Superior temporal gyrus (tissue), 1 donor: ENCODE measurements at regions not wholly inside any gene's neighbourhood (a gene's known extent, or its start where the extent isn't known, plus 50 kb on each side); places are given as distances from the start of the nearest gene placed in this dataset.

Experiments
- DNase-seq: peaks from one replicate; pipeline ENCODE4 v3.0.0-alpha.2; 2016; ENCODE audit errors: extremely low spot score

DNA sequence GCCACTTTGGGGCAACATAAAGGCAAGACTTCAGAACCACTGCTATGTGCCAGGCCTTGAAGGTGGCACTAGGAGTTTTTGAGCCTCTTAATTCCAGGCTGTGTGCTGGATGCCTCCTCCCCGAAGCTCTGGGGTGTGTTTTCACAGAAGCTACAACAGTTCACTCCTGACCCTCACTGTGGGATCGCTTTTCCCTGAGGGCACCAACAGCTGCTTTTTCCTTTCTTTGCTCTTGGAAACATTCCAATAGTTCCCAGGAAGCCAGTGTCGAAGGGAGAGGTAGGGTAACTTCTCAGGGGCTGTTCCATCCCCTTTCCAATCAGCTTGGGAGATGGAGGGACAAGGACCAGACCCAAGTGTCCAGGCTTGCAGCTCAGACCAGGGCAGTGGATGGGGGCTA lies 153.4 kb downstream of the C1orf94 start:
- DNase-seq: no peak

DNA sequence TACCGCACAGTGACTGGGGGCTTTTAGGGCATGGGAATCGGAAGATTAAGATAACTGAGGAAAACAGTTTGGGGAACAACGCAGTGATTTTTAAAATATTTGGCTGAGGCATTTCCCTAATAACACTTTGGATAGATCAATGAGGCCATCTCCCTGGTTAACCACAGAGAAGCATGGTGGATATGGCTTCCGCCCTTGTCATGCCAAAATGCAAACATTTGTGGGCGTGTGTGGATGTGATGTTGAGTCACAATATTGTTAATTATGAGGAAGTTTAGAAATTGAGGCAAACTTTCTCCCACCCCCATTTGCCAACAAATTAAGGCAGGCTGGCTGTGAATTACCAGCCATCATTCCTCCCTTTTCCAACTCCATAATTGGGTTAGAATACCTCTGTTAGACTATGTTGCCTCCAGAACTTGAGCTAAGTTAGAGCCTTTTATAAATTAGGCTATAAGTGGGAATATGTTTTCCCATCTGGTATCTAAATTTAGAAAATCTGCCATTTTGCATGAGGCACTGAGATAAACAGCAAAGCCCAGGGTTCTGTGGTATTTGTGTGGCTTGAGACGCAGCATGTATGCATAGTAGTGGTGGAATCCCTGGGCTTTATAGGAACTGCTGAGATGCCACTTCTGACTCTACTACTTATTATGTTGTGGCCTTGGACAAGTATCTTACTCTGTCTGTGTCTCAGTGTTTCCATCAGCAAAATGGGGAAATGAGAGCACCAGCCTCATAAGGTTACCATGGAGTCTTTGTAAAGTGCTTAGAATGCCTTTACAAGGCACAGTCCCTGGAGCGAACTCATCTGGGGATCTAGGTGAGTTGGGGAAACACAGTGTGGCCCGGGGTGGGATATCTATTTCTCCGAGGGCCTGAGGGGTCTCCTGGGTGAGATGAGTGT lies 154.6 kb downstream of the C1orf94 start:
- DNase-seq: no peak

DNA sequence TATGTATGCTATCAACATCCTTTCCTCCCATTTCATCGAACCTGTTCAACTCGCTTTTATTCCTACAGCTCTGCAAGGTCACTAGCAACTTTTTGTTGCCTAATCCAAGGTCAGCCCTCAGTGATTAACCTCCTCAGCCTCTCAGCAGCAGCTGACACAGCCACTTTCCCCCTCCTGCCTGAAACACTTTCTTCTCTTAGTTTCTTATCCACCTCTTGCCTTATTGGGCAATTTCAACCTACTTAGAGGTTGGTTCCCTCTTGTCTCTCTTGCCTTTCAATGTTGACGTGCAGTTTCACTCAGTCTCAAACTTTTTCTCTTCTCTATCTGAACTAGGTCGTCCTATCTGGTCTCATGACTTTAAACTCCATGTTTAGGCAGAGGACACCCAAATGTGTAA lies 156.3 kb downstream of the C1orf94 start:
- no peak for DNase-seq

DNA sequence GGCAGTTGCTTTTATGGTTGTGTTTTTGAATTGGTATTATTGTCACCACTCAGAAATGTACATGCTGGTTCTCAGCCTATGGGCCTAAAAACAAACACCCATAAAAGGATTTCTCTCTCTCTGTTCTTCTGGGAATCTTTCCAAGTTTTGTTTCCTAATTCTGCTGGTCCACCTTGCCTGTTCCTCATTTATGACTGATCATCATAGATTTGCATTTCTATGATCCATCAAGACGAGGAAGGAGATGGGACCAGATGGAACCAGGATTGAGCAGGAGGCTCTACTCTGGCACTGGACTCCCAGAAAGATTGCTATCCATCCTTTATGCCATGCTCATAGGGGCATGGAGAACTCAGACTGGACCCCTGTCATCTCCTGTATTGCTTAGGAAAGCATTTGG lies 162.2 kb downstream of the C1orf94 start:
- DNase-seq: no peak

DNA sequence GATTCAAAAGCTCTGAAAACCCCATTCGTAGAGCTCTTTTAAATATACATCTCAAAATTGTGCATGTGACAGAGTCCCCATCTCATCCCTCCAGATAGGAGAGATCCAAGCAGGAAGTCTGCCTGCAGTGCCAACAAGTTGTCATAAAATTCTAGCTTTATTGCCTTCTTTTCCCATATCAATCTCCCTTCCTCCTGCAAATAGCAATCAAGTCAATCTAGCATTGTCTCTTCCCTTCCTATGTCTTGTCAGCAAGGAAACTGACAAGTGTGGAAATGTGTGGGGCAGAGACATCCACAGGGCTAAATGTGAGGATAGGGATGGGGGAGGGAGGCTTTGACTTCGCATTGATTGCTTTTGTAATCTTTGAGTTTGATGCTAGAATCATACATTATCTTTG lies 165.2 kb downstream of the C1orf94 start:
- DNase-seq: no peak

DNA sequence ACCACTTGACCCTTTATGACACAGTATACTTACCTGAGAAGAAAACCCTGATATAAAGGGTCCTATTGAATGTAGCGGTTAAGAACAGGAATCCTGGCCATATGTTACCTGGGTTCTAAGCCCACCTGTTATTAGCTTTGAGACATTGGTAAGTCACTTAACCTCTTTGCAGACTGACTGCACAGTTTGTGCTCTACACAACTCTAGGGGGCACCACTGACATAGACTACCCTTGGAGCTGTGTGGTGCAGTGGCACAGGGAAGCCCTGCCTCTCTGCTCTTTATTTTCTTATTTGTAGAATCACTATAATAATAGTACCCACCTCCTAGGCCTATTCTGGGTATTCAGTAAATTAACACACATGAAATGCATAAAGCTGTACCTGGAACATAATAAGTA lies 165.6 kb downstream of the C1orf94 start:
- DNase-seq: no peak

DNA sequence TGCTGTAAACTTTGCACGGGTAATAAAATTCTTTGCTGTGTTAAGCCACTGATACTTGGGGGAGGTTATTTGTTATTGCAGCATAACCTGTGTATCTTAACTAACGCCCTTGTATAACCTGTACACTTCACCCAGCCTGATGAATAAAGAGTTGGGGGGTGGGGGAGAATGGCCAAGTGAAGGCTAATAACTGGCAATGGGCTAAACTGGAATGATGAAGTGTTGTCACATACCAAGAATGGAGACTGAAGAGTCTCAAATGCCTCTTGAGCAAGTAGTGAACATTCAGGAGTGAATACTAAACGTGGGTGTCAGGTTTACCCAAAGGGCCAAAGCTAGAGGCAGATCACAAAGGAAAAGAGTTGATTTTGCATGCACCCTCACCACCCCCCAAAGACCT lies 169.4 kb downstream of the C1orf94 start:
- no peak for DNase-seq

DNA sequence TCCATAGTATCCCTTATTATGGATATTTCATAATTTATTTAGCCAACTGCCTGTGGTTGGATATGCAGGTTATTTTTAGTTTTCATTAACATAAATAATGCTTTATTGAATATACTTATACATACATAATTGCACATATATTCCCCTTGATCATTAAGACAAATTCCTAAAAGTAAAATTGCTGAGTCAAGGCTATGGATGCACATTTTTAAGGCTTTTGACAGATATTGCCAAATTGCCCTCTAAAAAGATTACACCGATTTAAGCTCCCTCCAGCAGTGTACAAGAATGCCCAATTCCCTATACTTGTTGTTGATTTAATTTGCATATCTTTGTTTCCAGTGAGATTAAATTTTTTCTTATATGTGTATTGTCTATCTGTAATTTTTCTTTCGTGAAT lies 176.7 kb downstream of the C1orf94 start:
- no peak for DNase-seq

DNA sequence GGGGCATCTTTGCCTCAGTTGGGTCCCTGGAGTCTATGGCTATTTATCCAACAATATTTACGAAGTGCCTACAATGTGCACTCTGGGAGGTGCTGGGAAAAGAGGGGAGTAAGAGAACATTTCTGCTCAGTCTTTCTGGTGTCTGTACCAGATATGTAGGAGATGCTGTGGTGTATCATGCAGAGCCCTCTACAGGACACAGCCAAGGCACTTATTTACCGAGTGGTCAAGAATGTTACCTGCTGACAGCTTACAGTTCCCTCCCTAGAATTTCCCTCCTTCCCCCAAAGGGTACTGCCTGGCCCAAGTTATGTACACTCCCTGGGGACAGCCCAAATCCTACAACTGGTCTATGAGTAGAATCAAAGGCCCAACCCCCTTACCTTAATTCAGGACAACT lies 177.7 kb downstream of the C1orf94 start:
- DNase-seq: no peak

DNA sequence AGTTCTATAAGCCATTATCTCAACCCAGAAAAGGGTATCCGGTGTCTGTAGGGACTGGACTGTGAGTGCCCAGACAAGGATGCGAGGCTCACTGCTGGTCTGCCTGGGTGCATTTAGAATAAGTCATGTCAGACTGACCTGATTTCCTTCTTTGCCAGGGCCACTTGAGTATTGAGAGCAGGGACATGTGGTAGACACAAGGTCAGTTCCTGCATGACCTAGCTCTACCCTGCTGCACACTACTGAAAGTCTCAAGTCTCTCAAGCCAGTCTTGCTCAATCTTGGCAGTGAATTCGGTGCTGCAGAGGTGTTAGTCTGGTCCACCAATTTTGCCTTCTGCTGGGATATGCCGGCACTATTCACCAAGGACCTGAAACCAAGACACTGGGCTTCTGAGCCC lies 180.1 kb downstream of the C1orf94 start:
- no peak for DNase-seq

DNA sequence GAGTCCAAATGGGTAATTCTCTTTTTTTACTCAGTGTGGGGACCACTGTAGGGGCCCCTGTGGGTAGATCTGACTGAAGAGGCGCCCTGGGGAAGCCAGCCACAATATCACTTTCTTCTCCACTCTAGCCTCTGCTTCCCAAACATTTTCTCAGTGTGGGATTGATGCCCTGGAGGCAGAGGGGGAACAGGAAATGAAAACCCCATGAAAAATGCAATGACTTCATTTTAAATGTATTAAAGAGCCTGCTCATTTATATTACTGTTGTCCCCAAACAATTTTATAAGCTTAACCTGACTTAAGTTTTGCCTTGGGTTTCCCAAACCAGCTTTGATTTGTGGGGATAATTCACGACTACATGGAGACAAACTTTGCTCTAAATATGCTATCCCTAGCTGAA lies 181.9 kb downstream of the C1orf94 start:
- DNase-seq: no peak

DNA sequence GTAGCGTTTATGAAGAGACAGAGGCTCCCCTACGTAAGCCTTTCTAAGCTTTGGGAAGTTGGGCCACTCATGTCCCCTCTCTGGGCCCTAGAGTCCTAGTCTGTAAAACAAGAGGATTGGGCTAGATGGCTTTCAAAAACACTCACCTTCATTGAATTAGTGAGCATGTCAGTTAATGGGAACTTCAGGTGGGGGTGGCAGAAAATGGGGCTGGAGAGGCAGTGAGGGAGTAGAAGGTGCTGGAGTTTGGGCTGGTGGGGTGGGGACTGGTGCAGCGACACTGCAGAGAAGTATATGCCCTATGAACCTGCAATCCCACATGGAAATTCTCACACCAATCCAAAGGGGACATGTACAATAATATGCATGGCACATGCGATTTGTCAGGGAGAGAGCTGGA lies 182.7 kb downstream of the C1orf94 start:
- DNase-seq: no peak

DNA sequence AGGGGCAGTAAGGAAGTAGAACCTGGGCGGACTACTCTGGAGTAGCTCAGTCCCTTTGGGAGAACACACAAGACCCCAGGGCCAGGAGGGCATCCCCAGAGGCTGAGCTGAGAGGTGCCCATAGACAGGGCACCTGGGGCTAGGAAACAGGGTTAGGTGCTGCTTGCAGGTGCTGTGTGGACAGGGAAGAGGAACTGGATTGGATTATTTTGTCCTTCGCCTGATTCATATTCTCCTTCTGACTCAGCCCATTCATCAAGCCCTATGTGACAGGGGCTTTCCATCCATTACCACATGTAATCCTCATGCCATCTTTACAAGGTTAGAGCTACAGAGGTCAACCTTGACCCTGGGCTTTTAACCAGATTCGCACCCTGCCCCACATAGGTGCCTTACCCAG lies 183.9 kb downstream of the C1orf94 start:
- DNase-seq: no peak

DNA sequence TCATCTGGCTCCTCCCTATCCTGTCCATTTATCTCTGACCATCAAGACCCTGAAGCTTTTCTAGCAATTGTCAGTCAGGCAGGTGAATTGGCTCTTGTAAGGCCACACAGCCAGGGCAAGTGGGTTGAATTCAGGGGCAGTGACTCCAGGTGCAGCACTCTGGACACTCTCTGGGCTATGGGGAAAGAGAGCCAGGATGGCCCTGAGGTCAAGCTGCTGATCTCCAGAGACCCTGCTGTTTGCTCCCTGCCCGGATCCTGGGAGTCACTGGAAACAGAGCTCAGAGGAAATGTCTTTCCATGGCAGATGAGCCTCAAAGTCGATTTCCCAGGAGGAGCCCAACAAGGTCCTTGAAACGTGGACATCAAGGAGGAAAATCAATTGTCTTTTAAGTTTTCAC lies 184.4 kb downstream of the C1orf94 start:
- DNase-seq: no peak

DNA sequence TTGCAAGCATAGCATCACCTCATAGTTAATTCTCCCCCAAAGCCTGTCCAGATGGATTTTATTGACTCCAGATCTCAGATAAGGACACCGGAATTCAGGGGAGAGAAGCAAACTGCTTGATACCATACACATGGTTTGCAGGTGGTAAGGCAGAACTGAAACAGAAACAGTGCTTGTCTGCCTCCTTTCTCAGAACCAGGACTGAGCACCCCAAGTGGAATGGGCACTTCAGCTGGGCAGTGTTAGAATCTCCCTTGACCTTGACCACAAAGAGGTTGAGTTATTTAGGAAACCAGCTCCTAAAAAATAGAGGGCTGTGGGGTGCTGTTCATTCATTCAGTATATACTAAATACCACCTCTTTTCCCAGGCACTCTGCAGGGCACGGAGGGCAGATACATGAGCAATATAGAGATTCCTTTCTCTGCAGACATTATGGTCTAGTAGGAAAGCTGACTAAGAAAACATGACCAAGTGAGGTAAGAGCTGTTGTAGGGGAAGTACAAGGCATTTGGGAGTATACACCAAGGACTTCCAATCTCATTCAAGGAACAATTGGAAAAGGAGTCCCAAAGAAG lies 185.2 kb downstream of the C1orf94 start:
- DNase-seq: no peak

DNA sequence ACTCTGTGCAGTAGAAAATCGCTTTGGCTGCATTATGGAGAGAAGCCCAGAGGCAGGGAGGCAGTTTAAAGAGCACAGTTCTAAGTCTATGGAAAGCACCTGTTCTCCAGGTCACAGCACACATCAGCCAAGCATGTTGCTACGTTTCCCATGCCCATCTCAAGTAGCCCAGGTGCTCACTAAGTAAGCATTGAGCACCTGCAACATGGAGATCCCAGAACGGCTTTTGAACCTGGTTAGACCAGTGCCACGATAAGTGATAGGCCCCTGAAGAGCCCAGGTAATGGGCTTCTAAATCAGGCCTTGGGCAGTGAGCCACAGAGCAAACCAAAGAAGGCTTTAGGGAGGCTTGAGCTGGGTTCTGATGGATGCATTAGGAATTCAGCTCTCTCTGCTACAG lies 186.2 kb downstream of the C1orf94 start:
- no peak for DNase-seq

DNA sequence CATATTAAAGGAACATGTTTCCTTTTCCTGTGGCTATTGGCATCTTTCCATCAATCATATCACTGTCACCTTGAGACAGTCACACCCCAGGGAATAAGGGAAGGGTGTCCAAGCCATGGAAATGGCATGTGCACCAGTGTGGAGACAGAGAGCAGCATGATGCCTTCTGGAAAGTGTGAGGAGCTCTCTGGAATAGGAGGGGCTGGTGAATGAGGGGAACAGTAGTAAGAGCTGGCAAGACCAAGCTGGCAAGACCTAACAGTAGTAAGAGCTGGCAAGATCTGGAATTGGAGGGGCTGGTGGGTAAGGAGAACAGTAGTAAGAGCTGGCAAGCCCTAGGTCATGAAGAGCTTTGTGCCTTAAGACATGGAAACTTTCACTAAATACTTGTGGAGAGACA lies 186.7 kb downstream of the C1orf94 start:
- DNase-seq: no peak

DNA sequence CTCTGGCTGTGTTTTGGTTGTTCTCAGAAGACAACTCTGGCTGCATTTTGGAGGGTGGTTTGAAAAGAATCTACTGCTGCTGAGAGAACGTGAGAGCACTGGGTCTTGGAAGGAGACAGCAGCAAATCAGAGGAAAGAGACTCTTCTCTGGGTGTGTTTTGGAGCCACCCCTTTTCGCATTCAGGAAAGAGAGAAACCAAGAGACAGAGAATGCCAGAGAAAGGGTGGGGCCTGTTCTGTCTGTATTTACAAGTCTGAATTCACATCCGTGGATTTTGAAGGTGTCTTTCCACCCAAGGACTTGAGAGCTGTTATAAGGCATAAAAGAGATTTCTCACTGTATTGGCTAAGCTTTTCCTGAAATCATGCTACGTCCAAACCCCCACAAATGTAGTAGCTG lies 187.2 kb downstream of the C1orf94 start:
- no peak for DNase-seq

DNA sequence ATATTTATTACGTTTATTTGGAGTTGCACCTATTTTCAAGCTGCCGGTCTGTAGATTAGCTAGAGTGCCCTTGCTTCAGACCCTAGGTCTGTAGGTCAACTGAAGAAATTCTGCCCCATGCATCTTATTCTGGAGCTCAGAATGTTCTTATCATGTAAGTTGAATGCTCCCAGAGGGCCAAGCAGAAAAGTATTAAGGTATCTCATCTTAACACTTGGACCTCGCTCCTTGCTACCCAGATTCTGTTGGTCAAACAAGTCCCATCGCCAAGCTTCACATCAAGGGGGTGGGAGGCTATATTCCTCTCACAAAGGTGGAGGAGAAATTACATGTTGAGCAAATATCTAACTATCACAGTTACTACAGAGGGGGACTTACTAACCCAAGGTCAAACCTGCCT lies 187.7 kb downstream of the C1orf94 start:
- DNase-seq: no peak

DNA sequence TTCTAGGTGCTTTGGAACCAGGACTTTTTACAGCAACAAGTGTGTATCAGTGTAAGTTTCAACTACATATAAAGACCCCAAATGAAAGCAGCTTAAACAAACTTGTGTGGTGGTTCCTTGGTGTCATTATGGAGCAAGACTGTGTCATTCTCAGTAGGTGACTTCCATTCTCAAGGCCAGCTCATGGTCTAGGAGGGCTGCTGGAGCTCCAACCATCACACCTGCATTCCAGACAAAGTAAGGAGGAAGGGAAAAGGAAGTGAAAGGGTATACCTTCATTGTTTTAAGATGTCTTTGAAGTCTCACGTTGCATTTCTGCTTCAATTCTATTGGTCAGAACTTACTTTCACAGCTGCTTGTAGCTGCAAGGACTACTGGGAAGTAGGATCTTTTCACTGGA lies 188.6 kb downstream of the C1orf94 start:
- no peak for DNase-seq

DNA sequence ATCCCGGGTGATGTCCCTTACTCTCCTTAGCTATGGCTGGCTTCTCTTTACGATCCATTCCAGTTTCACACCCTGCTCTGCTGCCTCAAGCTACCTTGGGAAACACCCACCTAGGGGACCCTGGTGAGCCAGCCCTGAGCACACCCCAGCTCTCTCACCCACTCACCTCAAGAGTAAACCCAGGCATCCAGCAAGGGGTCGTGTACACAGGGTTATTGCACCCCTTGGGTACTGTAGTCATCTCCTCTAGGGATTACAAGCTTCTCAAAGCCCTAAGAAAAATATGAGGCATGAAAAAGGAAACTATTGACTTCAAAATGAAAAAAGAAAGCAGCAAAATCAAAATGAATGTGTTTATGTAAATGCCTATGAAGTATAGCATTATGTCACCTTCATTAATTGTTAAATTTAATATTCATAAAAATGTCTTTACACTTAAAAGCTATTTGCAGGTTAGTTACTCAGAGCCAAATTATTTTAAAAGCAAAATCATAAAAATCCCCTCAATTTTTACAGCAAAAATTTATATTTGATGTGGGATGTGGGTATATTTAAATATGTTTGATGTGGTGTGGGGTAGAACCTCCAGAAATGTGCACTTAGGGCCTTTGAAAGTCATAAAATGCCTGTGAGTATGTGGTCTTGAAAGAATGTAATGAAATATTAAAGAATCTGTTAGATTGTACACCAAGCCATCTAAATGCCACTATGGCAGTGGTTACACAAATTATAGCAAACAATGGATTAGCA lies 190.3 kb downstream of the C1orf94 start:
- no peak for DNase-seq

DNA sequence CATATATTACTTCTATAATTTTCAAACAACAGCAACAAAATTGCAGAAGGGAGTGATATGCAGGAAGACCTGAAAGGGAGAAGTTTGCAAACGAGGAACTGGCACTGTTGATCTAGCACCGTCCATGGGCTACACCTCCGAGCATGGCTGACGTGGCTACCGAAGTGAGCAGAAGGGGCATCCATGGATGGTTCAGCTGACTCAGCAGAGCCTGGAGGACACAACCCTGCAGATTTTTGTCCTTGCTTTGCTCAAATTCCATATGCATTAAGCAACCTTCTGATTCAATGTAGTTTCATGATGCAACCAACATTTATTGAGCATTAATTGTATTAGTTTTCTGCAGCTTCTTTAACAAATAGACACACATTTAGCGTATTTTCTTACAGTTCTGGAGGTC lies 191.2 kb downstream of the C1orf94 start:
- DNase-seq: no peak
